Mucosa of descending colon (tissue), 3 donors: ENCODE measurements at regions not wholly inside any gene's neighbourhood (a gene's known extent, or its start where the extent isn't known, plus 50 kb on each side); places are given as distances from the start of the nearest gene placed in this dataset.

Experiments used
- ATAC-seq: fragments of 200-7000 bp; cut with Tn5 transposase; one replicate; pipeline ENCODE4 v1.9.1; 2020; ENCODE audit warnings: mild to moderate bottlenecking, moderate library complexity
- DNase-seq, 3 donors: peaks; one replicate each; pipeline ENCODE4 v3.0.0-alpha.2; 2020
- H3K36me3 ChIP-seq: fragments of 200-600 bp; one replicate; pipeline ENCODE4 v1.8.0; 2021; ENCODE audit warnings: low read depth, mild to moderate bottlenecking
- H3K4me1 ChIP-seq: fragments of 200-600 bp; one replicate; pipeline ENCODE4 v1.8.0; 2021; ENCODE audit warnings: low read depth, mild to moderate bottlenecking
- H3K4me3 ChIP-seq: fragments of 200-600 bp; one replicate; pipeline ENCODE4 v1.8.0; 2021; ENCODE audit warnings: mild to moderate bottlenecking
- H3K9me3 ChIP-seq: fragments of 200-600 bp; one replicate; pipeline ENCODE4 v1.8.0; 2021; ENCODE audit warnings: mild to moderate bottlenecking
- intact Hi-C, 2 donors: fragments of 100-400 bp; cut with DNase I in 1 of 2; cut with micrococcal nuclease in 1 of 2; formaldehyde crosslinking; loops; one replicate each; pipeline versions ENCODE4 v1.11.0 to v1.11.1; 2022; cut with DNase I, micrococcal nuclease
- TF ChIP-seq, protein P1 (sequence below): fragments of 200-600 bp; IDR thresholded peaks from one replicate; pipeline ENCODE4 v1.8.0; 2022; ENCODE audit warnings: antibody characterized with exemption, mild to moderate bottlenecking
- donor health status: DM: no; HTN: no; CAD: no; lungs with moderate emphysema.
- donor health status: DM: no; HTN: no; CAD: no.
- donor health status: DM: no; HTN: yes; CAD: no.

DNA sequence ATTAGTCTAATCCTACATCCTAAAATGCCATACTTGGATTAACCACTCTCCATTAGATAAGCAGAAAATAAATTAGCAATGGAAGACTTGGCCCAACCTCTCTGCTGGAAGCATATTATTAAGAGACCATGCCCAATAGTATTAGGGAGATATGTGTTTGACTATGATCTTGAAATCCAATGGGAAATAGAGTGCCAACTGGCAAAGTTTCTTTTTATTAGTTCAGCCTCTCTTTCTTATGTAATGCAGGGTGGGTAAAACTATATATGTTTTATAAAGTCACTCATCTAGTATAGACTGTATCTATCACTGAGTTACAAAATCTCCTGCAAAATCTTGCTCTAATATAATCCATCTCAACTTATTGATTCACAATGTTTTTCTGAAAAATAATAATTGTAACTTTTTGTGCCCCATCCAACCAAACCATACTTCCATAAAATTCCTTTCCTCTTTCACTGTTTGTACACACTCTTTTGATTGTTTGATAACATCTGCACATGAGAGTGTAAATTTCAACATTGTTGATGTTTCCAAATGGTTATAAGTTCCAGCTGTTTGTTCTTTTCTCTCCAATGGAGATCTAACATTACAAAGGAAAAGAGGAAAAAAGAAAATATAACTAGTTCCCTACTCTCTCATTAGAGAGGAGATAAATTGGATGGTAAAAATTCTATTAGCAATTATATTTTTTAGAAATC lies 408.1 kb upstream of the ADGRL2 start:
- ATAC-seq (no peak), DNase-seq (no peak)
- intact Hi-C loops, result no loop called here
- TF ChIP-seq, protein P1, sequence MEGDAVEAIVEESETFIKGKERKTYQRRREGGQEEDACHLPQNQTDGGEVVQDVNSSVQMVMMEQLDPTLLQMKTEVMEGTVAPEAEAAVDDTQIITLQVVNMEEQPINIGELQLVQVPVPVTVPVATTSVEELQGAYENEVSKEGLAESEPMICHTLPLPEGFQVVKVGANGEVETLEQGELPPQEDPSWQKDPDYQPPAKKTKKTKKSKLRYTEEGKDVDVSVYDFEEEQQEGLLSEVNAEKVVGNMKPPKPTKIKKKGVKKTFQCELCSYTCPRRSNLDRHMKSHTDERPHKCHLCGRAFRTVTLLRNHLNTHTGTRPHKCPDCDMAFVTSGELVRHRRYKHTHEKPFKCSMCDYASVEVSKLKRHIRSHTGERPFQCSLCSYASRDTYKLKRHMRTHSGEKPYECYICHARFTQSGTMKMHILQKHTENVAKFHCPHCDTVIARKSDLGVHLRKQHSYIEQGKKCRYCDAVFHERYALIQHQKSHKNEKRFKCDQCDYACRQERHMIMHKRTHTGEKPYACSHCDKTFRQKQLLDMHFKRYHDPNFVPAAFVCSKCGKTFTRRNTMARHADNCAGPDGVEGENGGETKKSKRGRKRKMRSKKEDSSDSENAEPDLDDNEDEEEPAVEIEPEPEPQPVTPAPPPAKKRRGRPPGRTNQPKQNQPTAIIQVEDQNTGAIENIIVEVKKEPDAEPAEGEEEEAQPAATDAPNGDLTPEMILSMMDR, result no peak
- H3K9me3 ChIP-seq, result peaks cover 3% of the 10 kb centered on the region
- no peak overlapping the region for H3K4me3 ChIP-seq
- no peaks in the 10 kb centered on the region for H3K4me1 ChIP-seq
- no peaks in the 10 kb centered on the region for H3K36me3 ChIP-seq

DNA sequence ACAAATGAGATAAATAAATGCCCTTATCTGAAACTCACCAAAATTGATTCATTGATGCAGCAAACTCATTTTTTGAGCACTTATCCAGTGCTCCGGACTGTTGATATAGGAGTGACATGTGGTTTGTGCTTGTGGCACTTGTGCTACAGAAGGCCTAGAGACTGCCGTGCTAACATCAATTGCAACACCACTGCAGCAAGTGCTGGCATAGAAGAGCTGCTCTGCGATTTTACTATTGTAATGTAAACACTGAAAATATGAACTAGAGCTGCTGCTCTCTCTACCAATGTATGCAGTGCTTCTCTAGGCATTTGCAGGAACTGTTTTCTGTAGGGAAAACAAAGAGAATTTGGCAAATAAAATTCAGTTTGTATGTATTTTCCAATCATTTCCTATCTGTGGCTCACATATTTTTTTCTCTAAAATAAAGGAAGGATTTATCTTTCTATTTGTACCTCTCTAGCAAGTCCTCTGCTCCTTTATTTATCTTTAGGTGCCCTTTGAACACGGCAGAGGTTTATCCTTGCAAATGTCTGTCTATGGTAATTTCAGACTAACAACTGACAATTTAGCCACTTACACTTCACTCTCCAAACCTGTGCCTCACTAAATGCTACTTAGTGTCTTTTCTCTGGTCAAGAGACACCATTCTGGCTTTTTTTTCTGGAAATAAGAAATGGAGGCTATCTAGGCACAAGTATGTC lies 409.5 kb upstream of the ADGRL2 start:
- H3K9me3 ChIP-seq, result peaks cover 3% of the 10 kb centered on the region
- TF ChIP-seq, protein P1, result no peak
- H3K4me3 ChIP-seq, result no peak overlapping the region
- intact Hi-C loops, result no loop called here
- ATAC-seq, result peak; percentile 84
- no peaks in the 10 kb centered on the region for H3K36me3 ChIP-seq
- DNase-seq, result peak in 1 of 3 donors; percentile 35
- H3K4me1 ChIP-seq, result no peaks in the 10 kb centered on the region

DNA sequence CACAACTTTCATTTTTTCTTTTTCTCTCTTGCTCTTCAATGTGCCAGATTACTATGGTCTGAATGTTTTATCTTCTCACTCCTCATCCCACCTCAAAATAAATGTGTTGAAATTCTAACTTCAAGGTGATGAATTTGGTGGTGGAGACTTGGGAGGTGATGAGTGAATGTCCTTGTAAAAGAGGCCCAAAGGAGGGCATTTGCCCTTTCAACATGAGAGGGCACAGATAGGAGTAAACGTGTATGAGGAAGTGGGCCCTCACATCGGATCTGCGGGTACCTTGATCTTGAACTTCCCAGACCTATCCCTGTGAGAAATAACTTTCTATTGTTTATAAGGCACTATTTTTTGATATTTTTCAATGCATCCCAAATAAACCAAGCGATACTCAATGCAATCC lies 412.3 kb upstream of the ADGRL2 start:
- H3K4me3 ChIP-seq, result no peak overlapping the region
- TF ChIP-seq, protein P1, result no peak
- peaks cover 3% of the 10 kb centered on the region for H3K9me3 ChIP-seq
- ATAC-seq, result no peak
- no peak for DNase-seq
- no peaks in the 10 kb centered on the region for H3K4me1 ChIP-seq
- intact Hi-C loops, result no loop called here
- H3K36me3 ChIP-seq, result no peaks in the 10 kb centered on the region

DNA sequence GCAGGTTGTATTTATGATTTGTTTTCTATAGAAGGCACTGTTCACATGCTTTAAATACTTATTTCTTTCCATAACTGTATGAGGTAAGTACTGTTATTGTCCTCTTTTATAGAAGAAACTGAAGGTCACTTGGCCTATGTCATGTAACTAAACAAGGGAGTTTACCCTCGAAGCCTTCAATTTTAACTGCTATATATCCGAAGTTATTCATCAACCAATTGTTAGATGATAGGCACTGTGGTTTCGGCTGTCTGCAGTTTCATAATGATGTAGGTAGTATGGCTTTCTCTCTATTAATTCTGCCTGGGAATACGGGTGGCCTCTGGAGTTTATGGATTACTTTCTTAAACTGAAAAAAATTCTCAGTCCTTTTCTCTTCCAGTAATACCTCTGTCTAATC lies 413.3 kb upstream of the ADGRL2 start:
- peaks cover 3% of the 10 kb centered on the region for H3K9me3 ChIP-seq
- intact Hi-C loops, result no loop called here
- DNase-seq (peak in 1 of 3 donors; percentile 10), ATAC-seq (peak; percentile 89)
- no peaks in the 10 kb centered on the region for H3K36me3 ChIP-seq
- H3K4me1 ChIP-seq, result no peaks in the 10 kb centered on the region
- TF ChIP-seq, protein P1, result no peak
- no peak overlapping the region for H3K4me3 ChIP-seq

DNA sequence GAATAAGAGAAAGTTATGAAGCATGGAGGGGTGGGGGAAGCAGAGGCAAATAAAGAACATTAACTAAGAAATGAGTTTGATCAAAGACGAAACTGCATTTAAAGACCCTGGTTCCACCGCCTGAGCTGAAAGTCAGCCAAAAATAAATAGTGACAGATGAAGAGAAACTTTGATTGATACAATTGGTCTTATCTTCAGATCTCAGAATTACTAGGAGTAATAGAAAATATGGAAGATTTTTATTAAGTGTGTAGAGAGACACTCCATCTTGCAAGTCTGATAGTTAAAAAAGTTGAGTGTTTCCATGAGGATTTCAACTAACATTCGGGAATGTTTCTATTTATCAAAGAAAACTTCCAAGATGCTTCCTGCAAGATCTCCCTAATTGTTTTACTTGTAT lies 418.2 kb upstream of the ADGRL2 start:
- Histone ChIP-seq H3K4me1 (no peaks in the 10 kb centered on the region), H3K9me3 (no peaks in the 10 kb centered on the region), H3K36me3 (no peaks in the 10 kb centered on the region), H3K4me3 (no peak overlapping the region)
- no peak for ATAC-seq
- TF ChIP-seq, protein P1, result no peak
- DNase-seq, result no peak
- intact Hi-C loops, result no loop called here
